HEK293T (cell line): ENCODE measurements at regions not wholly inside any gene's neighbourhood (a gene's known extent, or its start where the extent isn't known, plus 50 kb on each side); places are given as distances from the start of the nearest gene placed in this dataset.

ENCODE experiments used
- BHLHE40 ChIP-seq: fragments of 450-650 bp; IDR thresholded peaks from 2 replicates; pipeline ENCODE4 v1.6.1; 2016; ENCODE audit warnings: mild to moderate bottlenecking, moderate library complexity, borderline replicate concordance
- CTBP1 ChIP-seq: fragments of 450-650 bp; IDR thresholded peaks from 2 replicates; pipeline ENCODE4 v1.6.1; 2016; ENCODE audit warnings: borderline replicate concordance
- ELF4 ChIP-seq: fragments of 450-650 bp; IDR thresholded peaks from 2 replicates; pipeline ENCODE4 v1.6.1; 2017; ENCODE audit warnings: antibody characterized with exemption
- FOXK2 ChIP-seq: fragments of 450-650 bp; IDR thresholded peaks from 2 replicates; pipeline ENCODE4 v1.6.1; 2016; ENCODE audit warnings: mild to moderate bottlenecking
- FOXM1 ChIP-seq: fragments of 450-650 bp; IDR thresholded peaks from 2 replicates; pipeline ENCODE4 v1.6.1; 2017; ENCODE audit warnings: mild to moderate bottlenecking, borderline replicate concordance
- HDGF ChIP-seq: fragments of 450-650 bp; IDR thresholded peaks from 2 replicates; pipeline ENCODE4 v1.6.1; 2017; ENCODE audit warnings: antibody characterized with exemption, borderline replicate concordance
- SP1 ChIP-seq: fragments of 450-650 bp; IDR thresholded peaks from 2 replicates; pipeline ENCODE4 v1.6.1; 2017
- SUZ12 ChIP-seq: fragments of 450-650 bp; IDR thresholded peaks from 2 replicates; pipeline ENCODE4 v1.6.1; 2016; ENCODE audit warnings: mild to moderate bottlenecking
- TARDBP ChIP-seq: fragments of 450-650 bp; IDR thresholded peaks from 2 replicates; pipeline ENCODE4 v1.6.1; 2016
- ZNF384 ChIP-seq: fragments of 450-650 bp; IDR thresholded peaks from 2 replicates; pipeline ENCODE4 v1.6.1; 2016
- TF ChIP-seq, protein P1 (sequence below): fragments of 450-650 bp; IDR thresholded peaks from 2 replicates; pipeline ENCODE4 v1.6.1; 2016

- TF ChIP-seq ZNF384 (no peak), TARDBP (no peak), FOXM1 (no peak), SP1 (no peak), HDGF (no peak), BHLHE40 (no peak), ELF4 (no peak), SUZ12 (no peak), FOXK2 (no peak), CTBP1 (no peak)
- TF ChIP-seq, protein P1, sequence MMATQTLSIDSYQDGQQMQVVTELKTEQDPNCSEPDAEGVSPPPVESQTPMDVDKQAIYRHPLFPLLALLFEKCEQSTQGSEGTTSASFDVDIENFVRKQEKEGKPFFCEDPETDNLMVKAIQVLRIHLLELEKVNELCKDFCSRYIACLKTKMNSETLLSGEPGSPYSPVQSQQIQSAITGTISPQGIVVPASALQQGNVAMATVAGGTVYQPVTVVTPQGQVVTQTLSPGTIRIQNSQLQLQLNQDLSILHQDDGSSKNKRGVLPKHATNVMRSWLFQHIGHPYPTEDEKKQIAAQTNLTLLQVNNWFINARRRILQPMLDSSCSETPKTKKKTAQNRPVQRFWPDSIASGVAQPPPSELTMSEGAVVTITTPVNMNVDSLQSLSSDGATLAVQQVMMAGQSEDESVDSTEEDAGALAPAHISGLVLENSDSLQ = no peak
These were observed 728.3 kb upstream of the PHF14 start for GRCh38 chr7:10245406-10245805.
